CD4-positive, CD25-positive, alpha-beta regulatory T cell (primary cell): ENCODE measurements at regions not wholly inside any gene's neighbourhood (a gene's known extent, or its start where the extent isn't known, plus 50 kb on each side); places are given as distances from the start of the nearest gene placed in this dataset.

ENCODE experiments used
- ATAC-seq, 2 donors: fragments of 150-1000 bp; cut with Tn5 transposase; one replicate each; pipeline ENCODE4 v1.10.0; 2021; ENCODE audit warnings: low read depth in 2 of 2, moderate number of reproducible peaks in 2 of 2, moderate library complexity in 1 of 2
- DNase-seq, 3 donors: peaks; one replicate each; pipeline versions ENCODE4 v3.0.0 to v3.0.0-alpha.2; 2012 to 2022; ENCODE audit warnings: mixed read lengths in 1 of 3
- H3K27ac ChIP-seq: one replicate; pipeline ENCODE4 v1.7.0; 2013; ENCODE audit warnings: mild to moderate bottlenecking, low read length; ENCODE audit not compliant: insufficient read depth, poor library complexity, severe bottlenecking
- H3K27me3 ChIP-seq: one replicate; pipeline ENCODE4 v1.7.0; 2013; ENCODE audit warnings: low read length; ENCODE audit not compliant: control insufficient read depth, insufficient read depth
- H3K36me3 ChIP-seq: one replicate; pipeline ENCODE4 v1.7.0; 2013; ENCODE audit warnings: mild to moderate bottlenecking, low read length, moderate library complexity; ENCODE audit not compliant: control insufficient read depth, insufficient read depth
- H3K4me1 ChIP-seq: 2 replicates; pipeline ENCODE4 v1.7.0; 2013; ENCODE audit warnings: mild to moderate bottlenecking, low read length; ENCODE audit not compliant: insufficient read depth, control insufficient read depth, poor library complexity, severe bottlenecking
- H3K4me3 ChIP-seq: one replicate; pipeline ENCODE4 v1.7.0; 2013; ENCODE audit warnings: low read depth, mild to moderate bottlenecking, low read length, moderate library complexity
- H3K9me3 ChIP-seq, 2 experiments: 1 replicate in 1 of 2; 2 replicates in 1 of 2; pipeline ENCODE4 v1.7.0; 2013; ENCODE audit warnings: low read length in 2 of 2, mild to moderate bottlenecking in 1 of 2, moderate library complexity in 1 of 2; ENCODE audit not compliant: control insufficient read depth in 2 of 2
- H3K27ac Mint-ChIP-seq, 3 donors: one replicate each; pipeline ENCODE4 v1.8.0; 2020 to 2022; ENCODE audit warnings: mild to moderate bottlenecking in 3 of 3, mixed read lengths in 3 of 3, moderate library complexity in 2 of 3
- H3K27me3 Mint-ChIP-seq: one replicate; pipeline ENCODE4 v1.8.0; 2022; ENCODE audit warnings: mild to moderate bottlenecking, mixed read lengths
- H3K36me3 Mint-ChIP-seq: one replicate; pipeline ENCODE4 v1.8.0; 2020; ENCODE audit warnings: mixed read lengths
- H3K4me1 Mint-ChIP-seq, 4 donors: one replicate each; pipeline ENCODE4 v1.8.0; 2020 to 2022; ENCODE audit warnings: mixed read lengths in 4 of 4, mild to moderate bottlenecking in 1 of 4
- H3K4me3 Mint-ChIP-seq, 4 donors: one replicate each; pipeline ENCODE4 v1.8.0; 2020 to 2022; ENCODE audit warnings: mild to moderate bottlenecking in 4 of 4, mixed read lengths in 4 of 4, moderate library complexity in 3 of 4
- H3K9me3 Mint-ChIP-seq, 7 donors: one replicate each; pipeline ENCODE4 v1.8.0; 2020 to 2022; ENCODE audit warnings: mixed read lengths in 7 of 7, mild to moderate bottlenecking in 3 of 7, moderate library complexity in 2 of 7

DNA sequence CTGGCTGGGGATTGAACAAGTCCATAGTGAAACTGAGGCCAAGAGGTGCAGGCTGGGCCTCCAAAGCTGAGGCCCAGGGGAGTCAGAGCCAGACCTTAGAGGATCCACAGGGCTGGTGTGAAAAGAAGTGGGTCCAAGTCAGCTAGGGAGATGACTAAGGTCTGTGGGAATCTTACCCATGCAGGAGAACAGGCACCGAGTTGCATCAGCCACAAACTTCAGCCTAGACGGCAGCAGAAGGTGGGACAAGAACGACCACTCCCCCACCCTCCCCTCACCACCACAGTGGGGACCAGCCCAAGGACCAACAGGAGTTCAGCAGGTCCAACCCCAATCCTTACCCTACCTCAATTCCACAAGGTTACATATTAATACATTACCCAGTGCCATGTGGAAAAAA lies 282.3 kb downstream of the TTLL7 start:
- no peaks in the 10 kb centered on the region for H3K9me3 ChIP-seq
- Mint-ChIP-seq H3K27me3 (no peaks in the 10 kb centered on the region), H3K4me3 (no peak overlapping the region), H3K27ac (no peak overlapping the region), H3K9me3 (peaks cover 0 to 1% (median 0%) of the 10 kb centered on the region in 7 donors), H3K36me3 (no peaks in the 10 kb centered on the region), H3K4me1 (no peaks in the 10 kb centered on the region)
- H3K4me1 ChIP-seq = no peaks in the 10 kb centered on the region
- no peaks in the 10 kb centered on the region for H3K27me3 ChIP-seq
- ATAC-seq (no peak), DNase-seq (no peak)
- no peak overlapping the region for H3K4me3 ChIP-seq
- H3K27ac ChIP-seq = no peak overlapping the region
- H3K36me3 ChIP-seq = no peaks in the 10 kb centered on the region

DNA sequence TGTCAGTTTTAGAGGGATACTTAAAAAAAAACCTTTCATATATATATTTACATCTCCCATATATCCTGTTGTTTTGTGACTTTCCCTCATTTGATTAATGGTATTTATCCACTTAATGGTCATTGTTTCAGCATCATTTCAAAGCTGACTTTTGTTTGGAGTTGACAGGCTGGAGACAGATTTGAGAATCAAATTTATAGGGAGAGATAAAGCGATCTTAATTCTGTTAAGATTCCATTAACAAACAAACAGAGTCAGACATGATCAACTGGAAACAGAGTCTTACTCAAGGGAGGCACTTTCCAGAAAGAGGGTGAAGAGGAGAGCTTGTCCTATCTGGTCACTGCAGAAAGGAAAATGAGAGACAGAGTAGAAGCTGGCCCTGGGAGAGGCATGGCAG lies 283.4 kb downstream of the TTLL7 start:
- no peaks in the 10 kb centered on the region for H3K4me1 ChIP-seq
- H3K4me1 Mint-ChIP-seq = no peaks in the 10 kb centered on the region
- H3K36me3 ChIP-seq = no peaks in the 10 kb centered on the region
- ATAC-seq = no peak
- no peak overlapping the region for H3K27ac Mint-ChIP-seq
- H3K9me3 Mint-ChIP-seq = no peaks in the 10 kb centered on the region
- H3K27me3 Mint-ChIP-seq = no peaks in the 10 kb centered on the region
- no peak overlapping the region for H3K27ac ChIP-seq
- H3K36me3 Mint-ChIP-seq = no peaks in the 10 kb centered on the region
- no peak for DNase-seq
- no peak overlapping the region for H3K4me3 ChIP-seq
- H3K4me3 Mint-ChIP-seq = no peak overlapping the region
- H3K27me3 ChIP-seq = no peaks in the 10 kb centered on the region
- no peaks in the 10 kb centered on the region for H3K9me3 ChIP-seq

DNA sequence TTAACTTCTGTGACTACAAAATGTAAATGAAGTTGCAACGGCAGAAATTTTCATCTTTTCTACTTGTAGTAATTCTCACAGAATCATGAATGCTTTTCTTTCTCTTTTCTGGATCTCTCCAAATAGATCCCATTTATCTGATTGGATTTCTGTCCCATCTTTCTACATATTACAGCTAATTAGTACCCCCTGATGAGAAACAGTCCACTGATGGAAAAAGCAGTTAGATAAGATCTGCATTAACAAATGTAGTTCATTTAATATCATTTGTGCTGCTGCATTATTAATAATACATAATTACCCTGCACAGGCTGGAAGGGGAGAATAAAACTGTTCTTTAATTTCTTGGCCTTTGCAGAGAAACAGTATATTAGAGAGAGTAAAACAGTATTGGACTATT lies 289.3 kb downstream of the TTLL7 start:
- DNase-seq (no peak), ATAC-seq (no peak)
- Histone ChIP-seq H3K27ac (no peak overlapping the region), H3K9me3 (no peaks in the 10 kb centered on the region), H3K27me3 (no peaks in the 10 kb centered on the region), H3K4me3 (no peak overlapping the region), H3K4me1 (no peaks in the 10 kb centered on the region), H3K36me3 (no peaks in the 10 kb centered on the region)
- Mint-ChIP-seq H3K27ac (no peak overlapping the region), H3K4me3 (no peak overlapping the region), H3K36me3 (no peaks in the 10 kb centered on the region), H3K4me1 (no peaks in the 10 kb centered on the region), H3K9me3 (peaks cover 0 to 2% (median 0%) of the 10 kb centered on the region in 7 donors), H3K27me3 (no peaks in the 10 kb centered on the region)

DNA sequence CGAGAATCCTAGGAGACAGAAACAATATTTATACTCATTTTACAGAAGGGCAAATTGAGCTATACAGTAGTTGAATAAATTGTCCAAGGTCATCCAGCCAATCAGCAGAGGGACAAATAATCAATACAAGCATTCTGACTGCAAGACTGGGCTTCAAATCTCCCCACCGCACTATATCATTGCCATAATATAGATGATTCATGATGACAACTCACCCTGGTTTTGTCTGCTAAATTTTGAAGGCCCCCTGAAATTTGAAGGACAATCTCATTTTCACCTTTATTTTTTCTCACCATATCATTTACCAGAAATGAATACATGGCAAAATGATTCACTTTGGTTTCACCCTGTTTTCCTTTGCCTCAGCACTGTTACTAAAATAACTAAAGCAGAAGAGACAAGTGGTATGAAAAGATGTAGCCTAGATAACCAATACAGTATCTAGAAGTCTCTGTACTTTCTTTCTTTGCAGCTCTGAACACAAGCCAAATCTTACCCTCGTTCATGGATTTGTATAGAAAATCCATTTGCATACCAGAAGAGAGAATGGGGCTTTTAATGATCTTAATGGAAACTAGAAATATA lies 292.5 kb downstream of the TTLL7 start:
- H3K9me3 ChIP-seq = no peaks in the 10 kb centered on the region
- H3K4me1 ChIP-seq = no peaks in the 10 kb centered on the region
- DNase-seq (no peak), ATAC-seq (no peak)
- no peaks in the 10 kb centered on the region for H3K4me1 Mint-ChIP-seq
- no peaks in the 10 kb centered on the region for H3K27me3 Mint-ChIP-seq
- H3K27ac ChIP-seq = no peak overlapping the region
- peaks cover 0 to 6% (median 0%) of the 10 kb centered on the region in 7 donors for H3K9me3 Mint-ChIP-seq
- no peak overlapping the region for H3K4me3 ChIP-seq
- H3K36me3 ChIP-seq = no peaks in the 10 kb centered on the region
- H3K4me3 Mint-ChIP-seq = no peak overlapping the region
- H3K27me3 ChIP-seq = no peaks in the 10 kb centered on the region
- H3K27ac Mint-ChIP-seq = no peak overlapping the region
- no peaks in the 10 kb centered on the region for H3K36me3 Mint-ChIP-seq

DNA sequence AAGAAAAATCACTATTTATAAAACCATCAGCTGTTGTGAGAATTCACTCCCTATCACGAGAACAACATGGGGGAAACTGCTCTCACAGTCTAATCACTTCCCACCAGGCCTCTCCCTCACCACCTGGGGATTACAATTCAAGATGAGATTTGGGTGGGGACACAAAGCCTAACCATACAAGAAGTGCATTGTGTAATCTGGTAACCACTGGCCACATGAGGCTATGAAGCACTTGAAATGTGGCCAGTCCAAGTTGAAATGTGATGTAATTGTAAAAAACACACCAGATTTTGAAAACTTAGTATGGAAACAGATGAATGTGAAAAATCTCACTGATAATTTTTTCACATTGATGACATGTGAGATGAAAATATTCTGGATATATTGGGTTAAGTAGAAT lies 293.8 kb downstream of the TTLL7 start:
- Histone ChIP-seq H3K27ac (no peak overlapping the region), H3K9me3 (no peaks in the 10 kb centered on the region), H3K27me3 (no peaks in the 10 kb centered on the region), H3K36me3 (no peaks in the 10 kb centered on the region), H3K4me1 (no peaks in the 10 kb centered on the region), H3K4me3 (no peak overlapping the region)
- H3K27ac Mint-ChIP-seq = no peak overlapping the region
- H3K9me3 Mint-ChIP-seq = peaks cover 0 to 6% (median 0%) of the 10 kb centered on the region in 7 donors
- no peak overlapping the region for H3K4me3 Mint-ChIP-seq
- ATAC-seq (no peak), DNase-seq (no peak)
- no peaks in the 10 kb centered on the region for H3K36me3 Mint-ChIP-seq
- H3K4me1 Mint-ChIP-seq = no peaks in the 10 kb centered on the region
- no peaks in the 10 kb centered on the region for H3K27me3 Mint-ChIP-seq

DNA sequence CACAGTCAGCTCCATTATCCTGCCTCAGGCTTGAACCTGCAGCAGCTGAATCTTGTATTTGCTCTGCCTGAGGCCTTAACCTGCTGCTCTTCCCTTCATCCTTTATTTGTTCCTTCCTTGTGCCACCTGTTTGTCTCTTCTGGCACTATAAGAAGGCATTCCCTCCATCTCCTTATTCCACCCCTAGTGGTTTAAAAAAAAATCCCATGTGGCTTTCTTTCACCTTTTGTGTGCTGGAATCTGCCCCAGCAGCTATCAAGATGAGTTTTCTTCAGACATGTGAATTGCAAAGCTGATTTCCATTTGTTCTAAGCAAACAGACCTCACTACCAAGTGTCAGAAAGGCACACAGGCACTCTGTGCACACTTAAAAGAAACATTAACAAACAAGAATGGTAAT lies 294.6 kb downstream of the TTLL7 start:
- Mint-ChIP-seq H3K36me3 (no peaks in the 10 kb centered on the region), H3K9me3 (peaks cover 0 to 6% (median 0%) of the 10 kb centered on the region in 7 donors), H3K4me3 (no peak overlapping the region), H3K27me3 (no peaks in the 10 kb centered on the region), H3K4me1 (no peaks in the 10 kb centered on the region), H3K27ac (no peak overlapping the region)
- Histone ChIP-seq H3K36me3 (no peaks in the 10 kb centered on the region), H3K4me1 (no peaks in the 10 kb centered on the region), H3K27me3 (no peaks in the 10 kb centered on the region), H3K27ac (no peak overlapping the region), H3K9me3 (no peaks in the 10 kb centered on the region), H3K4me3 (no peak overlapping the region)
- DNase-seq = no peak
- no peak for ATAC-seq

DNA sequence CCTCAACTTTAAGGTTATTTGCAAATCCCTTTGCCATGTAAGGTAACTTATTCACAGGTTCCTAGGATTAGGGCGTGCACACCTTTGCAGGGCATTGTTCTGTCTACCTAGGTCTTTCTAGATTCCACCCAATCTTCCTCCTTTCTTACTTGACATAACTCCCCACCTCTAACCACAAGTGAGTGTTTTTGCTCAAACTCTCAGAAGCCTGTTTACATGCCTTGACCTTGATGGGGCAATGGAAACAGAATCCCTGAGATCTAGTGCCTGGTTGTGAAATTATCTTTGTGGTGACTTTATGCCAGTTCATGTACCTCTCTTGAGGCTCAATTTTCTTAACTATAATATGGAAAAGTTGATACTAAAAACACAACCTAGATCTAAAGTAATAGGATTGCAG lies 296.6 kb downstream of the TTLL7 start:
- no peak overlapping the region for H3K4me3 Mint-ChIP-seq
- no peak overlapping the region for H3K4me3 ChIP-seq
- no peaks in the 10 kb centered on the region for H3K27me3 ChIP-seq
- peaks cover 2% of the 10 kb centered on the region for H3K27me3 Mint-ChIP-seq
- no peaks in the 10 kb centered on the region for H3K9me3 ChIP-seq
- ATAC-seq (no peak), DNase-seq (no peak)
- no peaks in the 10 kb centered on the region for H3K36me3 Mint-ChIP-seq
- no peaks in the 10 kb centered on the region for H3K36me3 ChIP-seq
- peaks cover 0 to 6% (median 1%) of the 10 kb centered on the region in 7 donors for H3K9me3 Mint-ChIP-seq
- no peaks in the 10 kb centered on the region for H3K4me1 Mint-ChIP-seq
- H3K27ac Mint-ChIP-seq = no peak overlapping the region
- no peak overlapping the region for H3K27ac ChIP-seq
- H3K4me1 ChIP-seq = no peaks in the 10 kb centered on the region

DNA sequence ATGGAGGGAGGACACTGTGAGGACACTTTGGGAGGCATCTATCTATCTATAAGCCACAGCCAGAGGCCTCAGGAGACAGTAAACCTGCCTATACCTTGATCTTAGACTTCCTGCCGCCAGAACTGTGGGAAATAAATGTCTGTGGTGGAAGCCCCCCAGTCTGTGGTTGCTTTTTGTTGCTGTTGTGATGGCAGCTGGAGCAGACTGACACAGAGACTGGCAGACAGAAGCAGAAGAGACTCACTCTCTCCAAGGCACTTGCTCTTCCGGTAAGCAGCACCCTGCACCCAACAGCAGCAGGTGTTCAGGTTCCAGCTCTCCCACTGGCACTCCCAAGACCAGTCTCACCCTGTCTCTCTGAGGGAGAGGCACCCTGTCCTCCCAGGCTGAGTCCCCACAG lies 297.6 kb downstream of the TTLL7 start:
- Histone ChIP-seq H3K27ac (no peak overlapping the region), H3K4me1 (no peaks in the 10 kb centered on the region), H3K36me3 (no peaks in the 10 kb centered on the region), H3K27me3 (no peaks in the 10 kb centered on the region), H3K4me3 (no peak overlapping the region), H3K9me3 (no peaks in the 10 kb centered on the region)
- no peak for DNase-seq
- no peaks in the 10 kb centered on the region for H3K36me3 Mint-ChIP-seq
- H3K9me3 Mint-ChIP-seq = peaks cover 0 to 6% (median 1%) of the 10 kb centered on the region in 7 donors
- peak overlapping the region in 1 of 3 donors; percentile 90 for H3K27ac Mint-ChIP-seq
- ATAC-seq = no peak
- H3K4me1 Mint-ChIP-seq = no peaks in the 10 kb centered on the region
- no peak overlapping the region for H3K4me3 Mint-ChIP-seq
- peaks cover 4% of the 10 kb centered on the region for H3K27me3 Mint-ChIP-seq
